ENCODE measurements at regions not wholly inside any gene's neighbourhood (a gene's known extent, or its start where the extent isn't known, plus 50 kb on each side); places are given as distances from the start of the nearest gene placed in this dataset.

DNA sequence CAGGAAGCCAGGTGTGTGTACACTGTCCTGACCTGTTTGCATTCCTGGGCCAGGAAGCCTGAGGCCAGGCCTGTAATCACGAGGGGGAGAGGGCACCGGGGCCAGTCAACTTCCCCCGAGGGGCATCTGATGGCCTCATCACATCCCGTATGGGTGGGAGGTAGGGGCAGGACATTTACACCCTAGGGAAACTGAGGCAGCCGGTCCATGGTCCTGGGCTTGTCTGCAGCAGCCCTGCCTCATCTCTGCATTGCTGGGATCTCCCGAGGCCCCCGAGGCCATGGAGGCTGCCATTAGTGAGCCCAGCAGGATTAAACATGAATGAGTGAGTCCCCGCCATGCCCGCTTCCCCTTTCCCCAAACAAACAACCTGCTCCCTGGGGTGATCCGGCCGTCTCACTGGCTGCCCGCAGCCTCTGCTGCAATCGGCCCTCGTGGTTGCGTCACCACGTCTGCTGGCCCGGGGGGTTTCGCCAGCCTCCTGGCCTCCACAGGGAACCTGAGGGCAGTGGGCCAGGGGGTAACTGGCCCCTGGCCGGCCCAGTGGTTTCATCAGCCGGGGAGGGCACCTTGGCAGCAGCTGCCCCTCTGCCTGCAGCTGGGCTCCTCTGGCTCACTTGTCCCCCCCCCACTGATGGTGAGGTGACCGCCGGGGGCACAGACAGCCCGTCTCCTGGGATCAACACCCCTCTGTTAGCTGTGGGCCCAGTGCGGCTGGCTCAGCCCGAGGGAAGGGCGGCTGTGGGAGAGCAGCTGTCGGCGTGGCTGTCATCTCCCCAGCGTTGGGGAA is 88.3 kb upstream of the GSE1 start:
- Histone ChIP-seq H4K20me1 (ENCODE audit: control insufficient read depth, insufficient read depth, insufficient read length) (no peaks in the 10 kb centered on the region), H3K4ac (ENCODE audit: low read depth, low read length) (0 out of 2 replicates have a peak overlapping the region, but pooled peaks have one; percentile 21), H3K79me1 (ENCODE audit: insufficient read depth, low read depth, low read length, poor library complexity, severe bottlenecking) (no peaks in the 10 kb centered on the region), H3K4me1 (ENCODE audit: insufficient read depth, low read length) (no peaks in the 10 kb centered on the region; the same call in 1 of the 2 replicates), H2BK12ac (ENCODE audit: insufficient read length, low read depth, low read length) (no peak overlapping the region), H3K27me3 (ENCODE audit: insufficient read depth, low read length) (no peaks in the 10 kb centered on the region), H3T11ph (ENCODE audit: low read length) (no peak overlapping the region), H3K56ac (ENCODE audit: insufficient read length, low read depth, low read length) (no peak overlapping the region), H2AK5ac (ENCODE audit: insufficient read length, low read length) (no peak overlapping the region), H3K23ac (ENCODE audit: insufficient read length, low read depth, low read length) (no peak overlapping the region), H2BK15ac (ENCODE audit: low read depth, low read length) (no peak overlapping the region), H3K4me2 (ENCODE audit: insufficient read depth, insufficient read length, low read length) (no peak overlapping the region), H4K91ac (ENCODE audit: insufficient read length, low read depth, low read length) (no peak overlapping the region), H2BK20ac (ENCODE audit: low read depth, low read length, poor library complexity, severe bottlenecking) (no peak overlapping the region), H2AFZ (ENCODE audit: low read length) (no peak overlapping the region), H3K9me3 (ENCODE audit: control insufficient read depth, low read depth, low read length) (no peaks in the 10 kb centered on the region), H2BK5ac (ENCODE audit: insufficient read length, low read length) (no peak overlapping the region), H4K8ac (replicated peaks; ENCODE audit: insufficient read length, low read depth, low read length) (no peak overlapping the region), H3K14ac (ENCODE audit: insufficient read depth, low read length) (peak overlapping the region; percentile 57; the same call in 1 of the 2 replicates), H3K27ac (ENCODE audit: insufficient read length, low read depth, low read length) (no peak overlapping the region), H3K23me2 (ENCODE audit: insufficient read length, low read depth, low read length, poor library complexity, severe bottlenecking) (no peaks in the 10 kb centered on the region), H3K9ac (ENCODE audit: extremely low read depth, insufficient read length, low read length) (no peak overlapping the region), H4K5ac (ENCODE audit: insufficient read length, low read depth, low read length) (no peak overlapping the region), H3K18ac (ENCODE audit: insufficient read length, low read depth, low read length) (peak overlapping the region; percentile 6), H2BK120ac (ENCODE audit: low read depth, low read length, poor library complexity, severe bottlenecking) (no peak overlapping the region), H3K79me2 (ENCODE audit: insufficient read depth, low read length) (no peaks in the 10 kb centered on the region)
- DNase-seq = no peak
- no CpG with 5 or more reads among the region's 29 CpGs for WGBS (ENCODE audit: extremely low coverage, insufficient read length, low lambda C conversion rate)
- peaks cover 33 to 37% of the 10 kb centered on the region in 2 experiments for H3K4me1 Mint-ChIP-seq
- TF ChIP-seq, protein P1, sequence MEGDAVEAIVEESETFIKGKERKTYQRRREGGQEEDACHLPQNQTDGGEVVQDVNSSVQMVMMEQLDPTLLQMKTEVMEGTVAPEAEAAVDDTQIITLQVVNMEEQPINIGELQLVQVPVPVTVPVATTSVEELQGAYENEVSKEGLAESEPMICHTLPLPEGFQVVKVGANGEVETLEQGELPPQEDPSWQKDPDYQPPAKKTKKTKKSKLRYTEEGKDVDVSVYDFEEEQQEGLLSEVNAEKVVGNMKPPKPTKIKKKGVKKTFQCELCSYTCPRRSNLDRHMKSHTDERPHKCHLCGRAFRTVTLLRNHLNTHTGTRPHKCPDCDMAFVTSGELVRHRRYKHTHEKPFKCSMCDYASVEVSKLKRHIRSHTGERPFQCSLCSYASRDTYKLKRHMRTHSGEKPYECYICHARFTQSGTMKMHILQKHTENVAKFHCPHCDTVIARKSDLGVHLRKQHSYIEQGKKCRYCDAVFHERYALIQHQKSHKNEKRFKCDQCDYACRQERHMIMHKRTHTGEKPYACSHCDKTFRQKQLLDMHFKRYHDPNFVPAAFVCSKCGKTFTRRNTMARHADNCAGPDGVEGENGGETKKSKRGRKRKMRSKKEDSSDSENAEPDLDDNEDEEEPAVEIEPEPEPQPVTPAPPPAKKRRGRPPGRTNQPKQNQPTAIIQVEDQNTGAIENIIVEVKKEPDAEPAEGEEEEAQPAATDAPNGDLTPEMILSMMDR (conservative IDR thresholded peaks at IDR 0.05) = no peak
- peak overlapping the region in 1 of 3 experiments; percentile 76; a peak in 1 of 7 replicates for H3K27ac Mint-ChIP-seq
- H3K9me3 Mint-ChIP-seq = no peaks in the 10 kb centered on the region
- no peak overlapping the region; a peak in 1 of 5 replicates for H3K4me3 Mint-ChIP-seq
- H3K27me3 Mint-ChIP-seq (ENCODE audit: low read depth) = no peaks in the 10 kb centered on the region; the same call in 1 of the 2 replicates
- H3K36me3 Mint-ChIP-seq (ENCODE audit: insufficient read depth in 1 of 3, low read depth in 3 of 3) = no peaks in the 10 kb centered on the region

Data from H9 (cell line).